ENCODE measurements at regions not wholly inside any gene's neighbourhood (a gene's known extent, or its start where the extent isn't known, plus 50 kb on each side); places are given as distances from the start of the nearest gene placed in this dataset.

DNA sequence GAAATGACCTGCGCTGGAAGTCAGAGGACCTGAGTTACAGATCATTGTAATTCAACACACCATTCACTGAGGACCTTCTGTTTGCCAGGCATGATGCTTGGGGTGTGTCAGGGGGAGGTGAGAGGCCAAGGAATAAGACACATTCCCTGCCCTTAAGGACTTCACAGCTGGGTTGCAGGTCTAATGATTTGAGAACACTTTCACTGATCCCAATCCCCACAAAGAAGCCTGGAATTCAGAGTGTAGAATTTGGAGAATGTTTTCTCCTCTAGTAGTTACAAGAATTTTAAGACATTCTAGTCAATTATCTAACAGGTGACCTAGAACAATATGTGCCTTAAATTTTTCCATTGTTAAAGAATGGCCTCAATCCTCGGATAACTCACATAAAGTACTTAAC is 322.4 kb downstream of the TNS1 start:
- TF ChIP-seq, protein P1, sequence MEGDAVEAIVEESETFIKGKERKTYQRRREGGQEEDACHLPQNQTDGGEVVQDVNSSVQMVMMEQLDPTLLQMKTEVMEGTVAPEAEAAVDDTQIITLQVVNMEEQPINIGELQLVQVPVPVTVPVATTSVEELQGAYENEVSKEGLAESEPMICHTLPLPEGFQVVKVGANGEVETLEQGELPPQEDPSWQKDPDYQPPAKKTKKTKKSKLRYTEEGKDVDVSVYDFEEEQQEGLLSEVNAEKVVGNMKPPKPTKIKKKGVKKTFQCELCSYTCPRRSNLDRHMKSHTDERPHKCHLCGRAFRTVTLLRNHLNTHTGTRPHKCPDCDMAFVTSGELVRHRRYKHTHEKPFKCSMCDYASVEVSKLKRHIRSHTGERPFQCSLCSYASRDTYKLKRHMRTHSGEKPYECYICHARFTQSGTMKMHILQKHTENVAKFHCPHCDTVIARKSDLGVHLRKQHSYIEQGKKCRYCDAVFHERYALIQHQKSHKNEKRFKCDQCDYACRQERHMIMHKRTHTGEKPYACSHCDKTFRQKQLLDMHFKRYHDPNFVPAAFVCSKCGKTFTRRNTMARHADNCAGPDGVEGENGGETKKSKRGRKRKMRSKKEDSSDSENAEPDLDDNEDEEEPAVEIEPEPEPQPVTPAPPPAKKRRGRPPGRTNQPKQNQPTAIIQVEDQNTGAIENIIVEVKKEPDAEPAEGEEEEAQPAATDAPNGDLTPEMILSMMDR (IDR thresholded peaks at IDR 0.05; ENCODE audit: insufficient read depth, low read length) = no peak
- DNase-seq (ENCODE audit: low read depth) = no peak
- no peak overlapping the region for H3K4me3 ChIP-seq (ENCODE audit: low read depth, low read length)

DNA sequence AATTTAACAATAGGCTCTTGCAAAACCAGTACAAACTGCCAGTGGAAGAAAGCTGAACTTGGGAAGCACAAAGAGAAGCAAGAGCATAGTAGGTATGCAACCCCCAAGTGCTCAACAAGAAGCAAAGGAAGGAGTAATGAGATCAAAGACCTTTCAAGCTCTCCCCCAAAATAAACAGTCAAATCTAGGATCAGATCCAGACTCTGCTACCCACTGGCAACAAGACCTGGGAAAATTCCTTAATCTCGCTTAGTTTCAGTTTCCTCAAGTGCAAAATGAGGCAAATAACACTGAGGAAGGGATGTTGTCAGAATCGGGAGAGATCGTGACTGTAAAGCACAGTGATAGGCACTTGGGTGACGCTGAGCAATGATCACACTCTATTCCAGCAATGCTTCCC is 329.2 kb downstream of the TNS1 start:
- peak overlapping the region; percentile 18 for H3K4me3 ChIP-seq (ENCODE audit: low read depth, low read length)
- TF ChIP-seq, protein P1 (IDR thresholded peaks at IDR 0.05; ENCODE audit: insufficient read depth, low read length) = no peak
- DNase-seq (ENCODE audit: low read depth) = peak; percentile 62

DNA sequence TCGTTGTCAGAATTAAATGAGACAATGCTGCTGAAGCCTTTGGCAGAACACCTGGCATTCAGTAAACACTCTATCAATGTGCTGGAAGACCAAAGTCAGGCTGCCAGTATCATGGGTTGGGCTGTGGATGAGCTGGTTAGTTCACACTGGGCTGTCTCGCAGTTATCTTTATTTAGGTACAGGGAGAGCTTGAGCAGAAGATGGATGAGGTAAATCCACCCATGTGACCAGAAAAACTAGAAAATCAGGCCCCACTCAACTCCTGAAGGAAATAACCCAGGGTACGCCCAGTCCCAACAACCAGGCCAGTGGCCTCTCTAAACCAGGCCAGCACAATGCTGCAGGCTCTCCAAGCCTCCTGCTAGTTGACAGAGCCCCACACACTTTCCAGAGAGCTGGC is 330.3 kb downstream of the TNS1 start:
- no peak overlapping the region for H3K4me3 ChIP-seq (ENCODE audit: low read depth, low read length)
- TF ChIP-seq, protein P1 (IDR thresholded peaks at IDR 0.05; ENCODE audit: insufficient read depth, low read length) = no peak
- DNase-seq (ENCODE audit: low read depth) = no peak

DNA sequence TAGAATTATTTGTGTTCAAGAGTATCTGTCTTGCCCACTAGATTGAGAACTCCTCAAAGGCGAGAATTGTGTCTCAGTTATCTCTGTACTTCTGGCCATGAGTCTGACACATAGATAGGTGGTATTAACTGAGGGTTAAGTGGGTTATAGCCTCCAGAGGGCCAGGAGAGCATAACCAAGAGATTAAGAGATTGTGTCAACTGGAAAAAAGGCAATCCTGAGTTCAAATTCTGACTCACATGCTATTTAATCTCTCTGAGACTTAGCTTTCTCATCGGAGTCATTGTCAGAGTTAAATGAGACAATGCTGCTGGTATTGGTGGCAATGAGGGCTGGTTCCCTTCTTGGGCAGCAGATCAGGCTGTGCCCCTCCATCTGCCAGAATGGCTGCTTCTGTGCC is 330.9 kb downstream of the TNS1 start:
- TF ChIP-seq, protein P1 (IDR thresholded peaks at IDR 0.05; ENCODE audit: insufficient read depth, low read length) = no peak
- no peak overlapping the region for H3K4me3 ChIP-seq (ENCODE audit: low read depth, low read length)
- no peak for DNase-seq (ENCODE audit: low read depth)

DNA sequence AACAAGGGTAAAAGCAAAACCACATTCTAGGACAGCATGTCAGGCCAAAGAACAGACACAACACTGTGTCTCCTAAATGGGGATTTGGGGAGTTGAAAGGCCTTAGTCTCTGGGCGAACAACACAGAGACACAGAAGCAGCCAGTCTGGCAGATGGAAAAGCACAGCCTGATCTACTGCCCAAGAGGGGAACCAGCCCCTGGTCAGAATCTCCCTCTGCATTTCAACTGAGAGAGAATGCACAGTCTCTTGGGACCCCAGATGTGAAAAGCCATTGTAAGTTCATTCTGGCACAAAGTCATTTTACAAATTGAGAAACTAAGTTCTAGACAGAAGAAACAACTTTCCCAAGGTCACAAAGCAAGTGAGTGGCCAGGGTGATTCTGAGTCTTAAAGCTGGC is 331.7 kb downstream of the TNS1 start:
- no peak overlapping the region for H3K4me3 ChIP-seq (ENCODE audit: low read depth, low read length)
- TF ChIP-seq, protein P1 (IDR thresholded peaks at IDR 0.05; ENCODE audit: insufficient read depth, low read length) = no peak
- no peak for DNase-seq (ENCODE audit: low read depth)

DNA sequence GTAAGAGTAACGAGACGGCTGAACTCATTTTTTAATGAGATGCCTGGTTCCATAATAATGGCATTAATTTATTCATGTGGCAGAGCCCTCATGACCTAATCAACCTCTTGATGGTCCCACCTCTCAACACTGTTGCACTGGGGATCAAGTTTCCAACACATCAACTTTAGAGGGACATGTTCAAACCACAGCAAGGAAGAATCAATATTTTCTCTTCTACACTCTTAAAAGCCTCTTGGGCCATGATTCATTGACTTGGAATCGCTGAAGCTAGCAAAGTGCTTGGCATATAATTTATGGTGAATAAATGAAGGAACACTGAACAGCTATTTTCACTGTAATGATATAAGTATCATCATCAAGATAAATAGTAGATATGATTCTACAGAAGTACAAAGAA is 333.0 kb downstream of the TNS1 start:
- no peak overlapping the region for H3K4me3 ChIP-seq (ENCODE audit: low read depth, low read length)
- TF ChIP-seq, protein P1 (IDR thresholded peaks at IDR 0.05; ENCODE audit: insufficient read depth, low read length) = no peak
- no peak for DNase-seq (ENCODE audit: low read depth)

DNA sequence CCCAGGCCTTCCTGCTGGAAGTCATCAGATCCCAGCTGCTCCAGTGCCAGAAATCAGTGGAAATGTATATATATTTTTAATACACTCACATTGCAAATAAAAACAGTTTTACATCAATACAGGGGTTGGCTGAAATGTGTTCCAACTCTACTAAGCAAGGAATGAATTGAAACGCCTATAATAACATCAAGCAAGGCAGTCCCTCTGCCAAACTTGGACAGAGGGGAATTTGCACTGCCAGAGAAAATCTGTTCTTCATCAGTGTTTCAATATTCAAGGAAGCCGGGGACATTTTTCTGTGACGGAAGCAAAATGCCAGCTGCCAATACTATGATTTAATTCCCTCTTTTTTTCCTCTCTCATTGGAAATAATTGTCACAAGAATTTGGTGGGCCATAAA is 335.3 kb downstream of the TNS1 start:
- TF ChIP-seq, protein P1 (IDR thresholded peaks at IDR 0.05; ENCODE audit: insufficient read depth, low read length) = no peak
- DNase-seq (ENCODE audit: low read depth) = peak; percentile 81

More for the DNA sequence above, 335.3 kb downstream of the TNS1 start:
- H3K4me3 ChIP-seq (ENCODE audit: low read depth, low read length) = no peak overlapping the region

All from fibroblast of the aortic adventitia (primary cell).